ENCODE measurements at regions not wholly inside any gene's neighbourhood (a gene's known extent, or its start where the extent isn't known, plus 50 kb on each side); places are given as distances from the start of the nearest gene placed in this dataset.

DNA sequence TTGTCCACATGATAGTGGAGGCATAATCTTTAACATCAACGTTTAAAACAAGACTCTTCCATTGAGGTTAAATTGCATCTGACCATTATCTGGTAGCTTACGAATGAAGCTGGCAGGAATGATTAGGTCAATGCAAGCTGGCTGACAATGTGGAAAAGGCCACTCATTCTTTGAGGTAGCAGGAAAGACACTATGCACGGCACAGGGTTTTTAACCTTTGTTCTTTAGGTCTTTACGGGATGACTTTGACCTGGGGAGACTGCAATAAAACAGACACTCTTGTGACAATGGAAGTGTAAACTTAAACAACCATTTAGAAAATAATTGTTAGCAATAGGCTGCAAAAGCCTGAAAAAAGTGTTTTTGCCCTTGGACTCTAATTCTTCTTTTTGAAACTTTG is 193.8 kb upstream of the FOXD3 start:
- ATAC-seq (no peak), DNase-seq (no peak)
- 53 to 57% methylated on average over 4 of the region's 4 CpGs for WGBS, 2 donors
- no peaks in the 10 kb centered on the region for H3K36me3 ChIP-seq
- no peaks in the 10 kb centered on the region for H3K9me3 ChIP-seq
- no peaks in the 10 kb centered on the region for H3K4me1 ChIP-seq
- intact Hi-C loops (cut with DNase I): no loop called here
- no peak overlapping the region for H3K27ac ChIP-seq
- peaks cover 0 to 15% (median 0%) of the 10 kb centered on the region in 7 donors for H3K27me3 ChIP-seq
- no peak overlapping the region for H3K4me3 ChIP-seq
- TF ChIP-seq, protein P1, sequence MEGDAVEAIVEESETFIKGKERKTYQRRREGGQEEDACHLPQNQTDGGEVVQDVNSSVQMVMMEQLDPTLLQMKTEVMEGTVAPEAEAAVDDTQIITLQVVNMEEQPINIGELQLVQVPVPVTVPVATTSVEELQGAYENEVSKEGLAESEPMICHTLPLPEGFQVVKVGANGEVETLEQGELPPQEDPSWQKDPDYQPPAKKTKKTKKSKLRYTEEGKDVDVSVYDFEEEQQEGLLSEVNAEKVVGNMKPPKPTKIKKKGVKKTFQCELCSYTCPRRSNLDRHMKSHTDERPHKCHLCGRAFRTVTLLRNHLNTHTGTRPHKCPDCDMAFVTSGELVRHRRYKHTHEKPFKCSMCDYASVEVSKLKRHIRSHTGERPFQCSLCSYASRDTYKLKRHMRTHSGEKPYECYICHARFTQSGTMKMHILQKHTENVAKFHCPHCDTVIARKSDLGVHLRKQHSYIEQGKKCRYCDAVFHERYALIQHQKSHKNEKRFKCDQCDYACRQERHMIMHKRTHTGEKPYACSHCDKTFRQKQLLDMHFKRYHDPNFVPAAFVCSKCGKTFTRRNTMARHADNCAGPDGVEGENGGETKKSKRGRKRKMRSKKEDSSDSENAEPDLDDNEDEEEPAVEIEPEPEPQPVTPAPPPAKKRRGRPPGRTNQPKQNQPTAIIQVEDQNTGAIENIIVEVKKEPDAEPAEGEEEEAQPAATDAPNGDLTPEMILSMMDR (IDR thresholded peaks at IDR 0.05): no peak

DNA sequence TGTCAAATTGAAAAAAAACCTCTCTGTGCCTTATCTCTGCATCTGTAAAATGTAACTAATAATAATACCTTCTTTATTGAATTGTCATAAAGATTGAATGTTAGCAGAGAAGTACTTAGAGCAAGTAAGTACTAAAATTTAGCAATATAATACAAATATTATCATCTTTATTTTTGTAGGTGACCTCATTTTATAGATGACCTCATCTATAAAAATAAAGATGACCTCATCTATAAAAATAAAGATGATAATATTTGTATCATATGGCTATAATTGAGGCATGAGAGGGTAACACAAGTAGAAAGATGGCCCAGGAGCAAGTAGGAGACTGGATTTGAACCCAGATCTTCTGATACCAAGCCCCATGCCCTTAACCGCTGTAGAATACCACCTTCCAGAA is 193.2 kb upstream of the FOXD3 start:
- DNase-seq (no peak), ATAC-seq (no peak)
- intact Hi-C loops (cut with DNase I): no loop called here
- no peaks in the 10 kb centered on the region for H3K36me3 ChIP-seq
- no peaks in the 10 kb centered on the region for H3K4me1 ChIP-seq
- no peaks in the 10 kb centered on the region for H3K9me3 ChIP-seq
- TF ChIP-seq, protein P1 (IDR thresholded peaks at IDR 0.05): no peak
- H3K27ac ChIP-seq: no peak overlapping the region
- WGBS, 2 donors: 92 to 94% methylated on average over 1 of the region's 1 CpG
- H3K27me3 ChIP-seq: peaks cover 0 to 16% (median 0%) of the 10 kb centered on the region in 7 donors
- H3K4me3 ChIP-seq: no peak overlapping the region

DNA sequence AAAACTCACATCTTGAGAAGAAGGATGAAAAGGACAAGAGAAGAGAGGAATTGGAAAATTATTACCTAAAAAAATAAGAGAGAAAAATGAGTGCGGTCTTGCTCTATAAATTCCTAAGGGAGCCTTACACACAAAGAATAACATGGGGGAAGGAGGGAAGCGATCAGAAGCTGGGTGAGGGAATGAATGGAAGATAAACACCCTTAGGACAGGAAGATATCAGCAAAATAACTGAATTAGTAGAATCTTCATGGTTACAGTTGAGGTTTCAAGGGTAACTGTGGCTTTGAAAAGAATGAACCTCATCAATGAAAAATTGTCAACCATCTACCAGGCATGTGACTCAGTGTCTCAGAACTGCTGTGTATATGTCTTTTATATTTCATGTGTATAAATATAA is 192.5 kb upstream of the FOXD3 start:
- peaks cover 0 to 18% (median 0%) of the 10 kb centered on the region in 7 donors for H3K27me3 ChIP-seq
- 65 to 82% methylated on average over 2 of the region's 2 CpGs for WGBS, 2 donors
- intact Hi-C loops (cut with DNase I): no loop called here
- no peaks in the 10 kb centered on the region for H3K9me3 ChIP-seq
- no peak overlapping the region for H3K27ac ChIP-seq
- H3K4me3 ChIP-seq: no peak overlapping the region
- TF ChIP-seq, protein P1 (IDR thresholded peaks at IDR 0.05): no peak
- no peak for ATAC-seq
- no peaks in the 10 kb centered on the region for H3K4me1 ChIP-seq
- no peak for DNase-seq
- H3K36me3 ChIP-seq: no peaks in the 10 kb centered on the region

DNA sequence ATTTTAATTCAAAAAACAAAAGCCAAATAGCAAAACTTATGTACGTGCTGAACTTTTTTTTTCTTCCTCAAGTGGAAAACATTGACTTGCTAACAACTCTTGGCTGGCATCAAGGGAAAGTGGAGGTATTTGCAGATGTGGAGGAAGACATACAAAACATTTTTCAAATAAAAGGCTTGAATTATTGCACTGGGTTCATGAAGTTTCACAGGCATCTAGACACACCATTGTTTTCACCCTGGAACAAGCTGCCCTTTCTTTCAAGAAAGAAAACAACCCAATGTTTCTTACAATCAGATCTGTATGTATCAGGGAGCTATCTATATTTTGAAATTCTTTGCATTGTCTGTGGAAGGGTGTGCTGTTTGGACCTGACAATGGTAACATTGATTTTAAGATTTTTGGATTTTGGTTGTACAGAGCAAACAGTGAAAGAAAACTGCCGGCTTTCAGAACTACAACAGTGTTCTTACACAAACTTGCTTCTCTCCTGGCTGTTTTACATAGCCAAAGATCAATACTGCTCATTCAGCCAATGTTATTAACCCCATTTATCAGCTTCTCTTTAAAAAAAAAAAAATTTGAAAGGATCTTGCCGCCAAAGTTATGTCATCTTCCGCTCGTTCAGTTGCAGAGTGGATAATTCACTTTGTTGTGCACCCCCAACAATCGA is 187.7 kb upstream of the FOXD3 start:
- 82 to 84% methylated on average over 6 of the region's 6 CpGs for WGBS, 2 donors
- peaks cover 0 to 13% (median 0%) of the 10 kb centered on the region in 7 donors for H3K27me3 ChIP-seq
- no peak overlapping the region for H3K27ac ChIP-seq
- ATAC-seq (no peak), DNase-seq (no peak)
- H3K4me1 ChIP-seq: no peaks in the 10 kb centered on the region
- no peak overlapping the region for H3K4me3 ChIP-seq
- intact Hi-C loops (cut with DNase I): no loop called here
- H3K36me3 ChIP-seq: no peaks in the 10 kb centered on the region
- no peaks in the 10 kb centered on the region for H3K9me3 ChIP-seq
- TF ChIP-seq, protein P1 (IDR thresholded peaks at IDR 0.05): no peak

All from heart right ventricle (tissue), 16 donors.